DOHH2 (cell line): ENCODE measurements at regions not wholly inside any gene's neighbourhood (a gene's known extent, or its start where the extent isn't known, plus 50 kb on each side); places are given as distances from the start of the nearest gene placed in this dataset.

Experiments used
- EZH2phosphoT487 ChIP-seq: fragments of 200-600 bp; sonication (generic); IDR thresholded peaks from 2 replicates; pipeline ENCODE4 v1.6.1; 2017; ENCODE audit warnings: borderline replicate concordance, mild to moderate bottlenecking, antibody characterized with exemption, low read length, moderate library complexity, mixed read lengths
- TF ChIP-seq, protein P1 (sequence below): fragments of 200-600 bp; sonication (generic); IDR thresholded peaks from one replicate; pipeline ENCODE4 v1.5.1; 2014; ENCODE audit warnings: antibody characterized with exemption, mild to moderate bottlenecking, low read depth, low read length; ENCODE audit not compliant: poor library complexity, severe bottlenecking

DNA sequence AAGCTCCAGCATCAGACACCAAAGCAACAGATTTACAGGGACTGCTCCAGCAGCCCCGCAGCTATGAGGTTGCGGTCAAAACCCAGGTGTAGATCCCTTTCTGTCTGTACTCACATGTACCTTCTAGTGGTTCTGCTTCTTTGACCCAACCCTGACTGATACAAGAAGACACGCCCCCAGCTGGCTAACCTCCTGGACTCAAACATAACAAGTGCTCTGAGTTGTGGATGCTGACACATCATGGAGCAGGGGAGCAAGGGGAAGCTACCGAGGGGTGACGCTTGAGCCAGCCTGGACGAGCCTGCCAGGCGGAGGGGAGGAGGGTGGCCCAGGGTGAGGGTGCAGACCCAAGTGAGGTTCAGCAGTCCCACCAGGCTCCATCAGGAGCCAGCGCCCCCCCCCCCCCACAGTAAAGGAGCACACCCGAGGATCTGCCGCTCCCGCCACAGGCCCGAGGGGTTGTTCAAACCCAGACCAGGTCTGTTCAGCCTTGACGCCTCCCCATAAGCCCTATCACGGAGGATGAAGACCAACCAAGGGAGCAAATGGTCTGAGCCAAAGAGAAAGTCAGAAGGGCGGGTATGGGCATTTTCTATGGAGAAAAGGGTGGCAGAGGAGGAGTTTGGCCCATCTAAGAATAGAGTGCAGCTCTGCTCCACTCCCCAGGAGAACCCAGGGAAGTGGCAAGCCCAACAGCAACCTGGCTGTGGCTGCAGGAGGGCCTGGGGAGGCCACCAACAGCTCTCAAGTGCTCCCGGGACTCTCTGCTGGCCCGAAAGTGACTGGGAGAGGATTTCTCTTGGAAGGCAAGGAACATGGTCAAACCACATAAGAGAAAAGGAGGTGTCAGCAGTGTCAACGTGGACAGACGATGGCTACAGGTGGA is 229.4 kb downstream of the BCL11B start:
- TF ChIP-seq, protein P1, sequence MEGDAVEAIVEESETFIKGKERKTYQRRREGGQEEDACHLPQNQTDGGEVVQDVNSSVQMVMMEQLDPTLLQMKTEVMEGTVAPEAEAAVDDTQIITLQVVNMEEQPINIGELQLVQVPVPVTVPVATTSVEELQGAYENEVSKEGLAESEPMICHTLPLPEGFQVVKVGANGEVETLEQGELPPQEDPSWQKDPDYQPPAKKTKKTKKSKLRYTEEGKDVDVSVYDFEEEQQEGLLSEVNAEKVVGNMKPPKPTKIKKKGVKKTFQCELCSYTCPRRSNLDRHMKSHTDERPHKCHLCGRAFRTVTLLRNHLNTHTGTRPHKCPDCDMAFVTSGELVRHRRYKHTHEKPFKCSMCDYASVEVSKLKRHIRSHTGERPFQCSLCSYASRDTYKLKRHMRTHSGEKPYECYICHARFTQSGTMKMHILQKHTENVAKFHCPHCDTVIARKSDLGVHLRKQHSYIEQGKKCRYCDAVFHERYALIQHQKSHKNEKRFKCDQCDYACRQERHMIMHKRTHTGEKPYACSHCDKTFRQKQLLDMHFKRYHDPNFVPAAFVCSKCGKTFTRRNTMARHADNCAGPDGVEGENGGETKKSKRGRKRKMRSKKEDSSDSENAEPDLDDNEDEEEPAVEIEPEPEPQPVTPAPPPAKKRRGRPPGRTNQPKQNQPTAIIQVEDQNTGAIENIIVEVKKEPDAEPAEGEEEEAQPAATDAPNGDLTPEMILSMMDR, result no peak
- no peak for TF ChIP-seq EZH2phosphoT487
